Uterus (tissue), 3 donors: ENCODE measurements at regions not wholly inside any gene's neighbourhood (a gene's known extent, or its start where the extent isn't known, plus 50 kb on each side); places are given as distances from the start of the nearest gene placed in this dataset.
"Not testable (repeated sequence)": the region's sequence is repeated elsewhere in the genome, so short reads cannot be mapped to it uniquely, and the experiment has no call there.

ENCODE experiments used
- DNase-seq, 2 donors: peaks; one replicate each; pipeline ENCODE4 v3.0.0-alpha.2; 2019 to 2020
- H3K27ac ChIP-seq, 2 donors: fragments of 200-600 bp; sonication (generic); 1 replicate in 1 of 2; 2 replicates in 1 of 2; pipeline ENCODE4 v1.5.1; 2016 to 2018
- H3K27me3 ChIP-seq, 2 donors: fragments of 200-600 bp; sonication (generic); one replicate each; pipeline ENCODE4 v1.5.1; 2018 to 2019; ENCODE audit warnings: control low read depth in 1 of 2
- H3K36me3 ChIP-seq, 2 donors: fragments of 200-600 bp; sonication (generic); one replicate each; pipeline ENCODE4 v1.5.1; 2019; ENCODE audit warnings: control low read depth in 1 of 2
- H3K4me1 ChIP-seq, 2 donors: fragments of 200-600 bp; sonication (generic); one replicate each; pipeline ENCODE4 v1.5.1; 2018 to 2019; ENCODE audit warnings: control low read depth in 1 of 2
- H3K4me3 ChIP-seq, 2 donors: fragments of 200-600 bp; sonication (generic); 1 replicate in 1 of 2; 2 replicates in 1 of 2; pipeline ENCODE4 v1.5.1; 2018 to 2019; ENCODE audit warnings: mild to moderate bottlenecking in 1 of 2
- H3K9me3 ChIP-seq, 2 donors: fragments of 200-600 bp; sonication (generic); one replicate each; pipeline ENCODE4 v1.5.1; 2019; ENCODE audit warnings: control low read depth in 1 of 2
- POLR2A ChIP-seq, 2 donors: fragments of 450-650 bp; IDR thresholded peaks; one replicate each; pipeline ENCODE4 v1.6.1; 2016; ENCODE audit warnings: antibody characterized with exemption in 2 of 2, mild to moderate bottlenecking in 1 of 2, moderate library complexity in 1 of 2
- intact Hi-C: fragments of 100-400 bp; cut with DNase I; formaldehyde crosslinking; loops from one replicate; pipeline ENCODE4 v1.15.1; 2023; ENCODE audit warnings: low total_unique reads
- TF ChIP-seq, protein P1 (sequence below), 4 experiments: fragments of 200-600 bp in 2 of 4; fragments of 450-650 bp in 2 of 4; sonication (generic) in 2 of 4; IDR thresholded peaks; one replicate each; pipeline ENCODE4 v1.5.1; 2016 to 2019; ENCODE audit warnings: antibody characterized with exemption in 4 of 4, mild to moderate bottlenecking in 2 of 4, moderate library complexity in 1 of 4
- donor health status: DM: yes; HTN: yes; CAD: no.

GRCh38 chr15:77831986-77832385 lies 199.3 kb upstream of the LINGO1 start:
- TF ChIP-seq POLR2A (IDR thresholded peaks at IDR 0.05): no peak
- TF ChIP-seq, protein P1, sequence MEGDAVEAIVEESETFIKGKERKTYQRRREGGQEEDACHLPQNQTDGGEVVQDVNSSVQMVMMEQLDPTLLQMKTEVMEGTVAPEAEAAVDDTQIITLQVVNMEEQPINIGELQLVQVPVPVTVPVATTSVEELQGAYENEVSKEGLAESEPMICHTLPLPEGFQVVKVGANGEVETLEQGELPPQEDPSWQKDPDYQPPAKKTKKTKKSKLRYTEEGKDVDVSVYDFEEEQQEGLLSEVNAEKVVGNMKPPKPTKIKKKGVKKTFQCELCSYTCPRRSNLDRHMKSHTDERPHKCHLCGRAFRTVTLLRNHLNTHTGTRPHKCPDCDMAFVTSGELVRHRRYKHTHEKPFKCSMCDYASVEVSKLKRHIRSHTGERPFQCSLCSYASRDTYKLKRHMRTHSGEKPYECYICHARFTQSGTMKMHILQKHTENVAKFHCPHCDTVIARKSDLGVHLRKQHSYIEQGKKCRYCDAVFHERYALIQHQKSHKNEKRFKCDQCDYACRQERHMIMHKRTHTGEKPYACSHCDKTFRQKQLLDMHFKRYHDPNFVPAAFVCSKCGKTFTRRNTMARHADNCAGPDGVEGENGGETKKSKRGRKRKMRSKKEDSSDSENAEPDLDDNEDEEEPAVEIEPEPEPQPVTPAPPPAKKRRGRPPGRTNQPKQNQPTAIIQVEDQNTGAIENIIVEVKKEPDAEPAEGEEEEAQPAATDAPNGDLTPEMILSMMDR (IDR thresholded peaks at IDR 0.05): no peak
- no peaks in the 10 kb centered on the region for H3K4me1 ChIP-seq
- no peak overlapping the region for H3K27ac ChIP-seq
- H3K27me3 ChIP-seq: no peaks in the 10 kb centered on the region
- no peak overlapping the region for H3K4me3 ChIP-seq
- H3K36me3 ChIP-seq: no peaks in the 10 kb centered on the region
- no peaks in the 10 kb centered on the region for H3K9me3 ChIP-seq
- DNase-seq: no peak
- intact Hi-C loops: no loop called here

DNA sequence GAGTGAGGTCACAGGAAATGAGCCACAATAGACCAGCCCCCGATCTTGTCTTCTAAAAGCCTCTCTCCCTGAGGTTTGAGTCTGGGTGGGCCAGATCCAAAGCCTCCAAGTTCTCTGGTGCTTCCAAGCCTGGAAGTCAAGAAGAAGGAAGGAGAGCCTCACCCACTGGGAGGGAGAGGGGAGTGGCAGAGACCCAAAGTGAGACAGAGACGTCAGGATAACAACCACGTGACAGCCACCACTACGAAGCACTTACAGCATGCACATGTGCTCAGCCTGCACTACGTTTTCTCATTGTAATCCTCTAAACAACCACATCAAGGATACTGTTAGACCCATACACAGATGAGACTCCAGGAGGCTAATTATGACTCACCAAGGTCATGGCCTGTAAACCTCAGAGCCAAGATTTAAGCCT lies 197.3 kb upstream of the LINGO1 start:
- Histone ChIP-seq H3K9me3 (no peaks in the 10 kb centered on the region), H3K27ac (no peak overlapping the region), H3K36me3 (no peaks in the 10 kb centered on the region), H3K4me1 (no peaks in the 10 kb centered on the region), H3K4me3 (no peak overlapping the region), H3K27me3 (no peaks in the 10 kb centered on the region)
- intact Hi-C loops: no loop called here
- no peak for TF ChIP-seq POLR2A (IDR thresholded peaks at IDR 0.05)
- TF ChIP-seq, protein P1 (IDR thresholded peaks at IDR 0.05): no peak
- no peak for DNase-seq

GRCh38 chr15:77829331-77829730 lies 196.6 kb upstream of the LINGO1 start:
- intact Hi-C loops: not testable (repeated sequence)

DNA sequence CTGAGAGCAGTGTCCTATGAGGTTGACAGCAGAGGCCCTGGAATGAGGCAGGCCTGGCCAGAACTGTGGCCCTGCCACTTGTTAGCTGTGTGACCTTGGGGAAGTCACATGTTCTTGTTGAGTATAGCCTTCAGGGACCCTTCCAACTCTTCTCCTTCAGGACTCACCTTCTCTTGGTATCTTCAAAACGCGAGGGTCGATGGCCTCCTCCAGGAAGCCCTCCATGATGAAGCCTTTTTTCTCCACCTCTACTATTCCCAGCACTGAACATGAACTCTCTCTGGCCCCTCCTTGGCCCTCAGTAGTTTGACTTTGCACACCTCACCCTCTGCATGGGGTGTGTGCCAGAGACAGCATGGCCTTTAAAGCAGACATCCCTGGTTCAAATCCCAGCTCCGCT lies 195.1 kb upstream of the LINGO1 start:
- H3K9me3 ChIP-seq: no peaks in the 10 kb centered on the region
- no peaks in the 10 kb centered on the region for H3K4me1 ChIP-seq
- intact Hi-C loops: no loop called here
- DNase-seq: no peak
- no peaks in the 10 kb centered on the region for H3K36me3 ChIP-seq
- H3K27me3 ChIP-seq: no peaks in the 10 kb centered on the region
- TF ChIP-seq POLR2A (IDR thresholded peaks at IDR 0.05): no peak
- TF ChIP-seq, protein P1 (IDR thresholded peaks at IDR 0.05): no peak
- H3K27ac ChIP-seq: no peak overlapping the region
- H3K4me3 ChIP-seq: no peak overlapping the region

More at GRCh38 chr15:77829331-77829730, 196.6 kb upstream of the LINGO1 start:
- not testable (repeated sequence) for H3K9me3 ChIP-seq, H3K27ac ChIP-seq, H3K4me1 ChIP-seq, H3K27me3 ChIP-seq, DNase-seq, H3K36me3 ChIP-seq, H3K4me3 ChIP-seq

GRCh38 chr15:77826006-77826695 lies 193.4 kb upstream of the LINGO1 start:
- no peaks in the 10 kb centered on the region for H3K9me3 ChIP-seq
- no peaks in the 10 kb centered on the region for H3K27me3 ChIP-seq
- DNase-seq: no peak
- H3K4me3 ChIP-seq: no peak overlapping the region
- H3K36me3 ChIP-seq: no peaks in the 10 kb centered on the region
- TF ChIP-seq POLR2A (IDR thresholded peaks at IDR 0.05): no peak
- TF ChIP-seq, protein P1 (IDR thresholded peaks at IDR 0.05): no peak
- intact Hi-C loops: no loop called here
- no peaks in the 10 kb centered on the region for H3K4me1 ChIP-seq
- no peak overlapping the region for H3K27ac ChIP-seq

DNA sequence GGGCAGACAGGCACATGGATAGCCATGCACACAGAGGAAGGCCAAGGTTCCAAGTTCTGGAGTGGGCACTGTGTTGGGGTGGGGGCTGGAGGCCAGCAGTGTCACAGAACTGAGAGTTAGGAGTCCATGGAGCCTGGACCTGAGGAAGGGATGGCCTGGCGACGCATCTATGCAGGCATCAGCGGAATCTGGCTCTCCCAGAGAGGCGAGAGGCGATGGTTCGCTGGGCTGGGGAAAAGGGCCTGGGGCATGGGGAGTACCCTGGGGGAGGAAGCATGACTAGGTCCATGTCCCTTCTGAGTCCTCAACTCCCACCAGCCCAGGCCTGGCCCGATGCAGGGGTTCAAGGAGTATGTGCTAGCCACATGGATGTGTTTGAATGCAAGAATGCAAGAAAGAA lies 192.8 kb upstream of the LINGO1 start:
- Histone ChIP-seq H3K4me3 (no peak overlapping the region), H3K9me3 (no peaks in the 10 kb centered on the region), H3K27me3 (no peaks in the 10 kb centered on the region), H3K27ac (no peak overlapping the region), H3K4me1 (no peaks in the 10 kb centered on the region), H3K36me3 (no peaks in the 10 kb centered on the region)
- no peak for DNase-seq
- intact Hi-C loops: no loop called here
- TF ChIP-seq POLR2A (IDR thresholded peaks at IDR 0.05): no peak
- TF ChIP-seq, protein P1 (IDR thresholded peaks at IDR 0.05): no peak
